H54 (cell line): ENCODE measurements at regions not wholly inside any gene's neighbourhood (a gene's known extent, or its start where the extent isn't known, plus 50 kb on each side); places are given as distances from the start of the nearest gene placed in this dataset.

Source experiments
- DNase-seq: peaks from one replicate; pipeline ENCODE4 v3.0.0; 2011; ENCODE audit warnings: low spot score, mixed read lengths; ENCODE audit not compliant: insufficient read length
- FAIRE-seq: peaks from 3 replicates; lab custom pipeline; 2011; peaks lifted over from hg19 to GRCh38; lab: Jason Lieb, UNC
- POLR2A ChIP-seq: IDR thresholded peaks from 2 replicates; pipeline ENCODE4 v1.6.1; 2011; ENCODE audit warnings: low read depth, mild to moderate bottlenecking, low read length

DNA sequence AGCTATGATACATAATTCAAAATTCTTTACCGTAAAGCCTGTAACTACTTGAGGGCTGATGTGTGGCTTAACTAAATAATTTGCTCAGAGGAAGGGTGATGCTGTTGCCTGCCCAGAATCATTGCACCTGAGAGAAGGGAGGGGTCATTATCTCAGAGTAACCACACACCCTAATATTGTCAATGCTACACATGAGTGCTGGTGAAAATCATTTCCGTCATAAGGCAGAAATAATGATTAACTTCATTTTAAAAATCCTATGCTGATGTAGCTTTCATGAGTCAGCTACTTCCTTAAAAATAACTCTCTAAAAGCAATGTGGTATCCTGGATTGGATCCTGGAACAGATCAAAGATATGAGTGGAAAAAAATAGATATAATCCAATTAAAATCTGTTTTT is 146.4 kb upstream of the FAM83B start:
- no peak for TF ChIP-seq POLR2A
- FAIRE-seq (no peak), DNase-seq (no peak)

GRCh38 chr6:54702772-54703171 is 143.8 kb upstream of the FAM83B start:
- TF ChIP-seq POLR2A = no peak
- DNase-seq (no peak), FAIRE-seq (no peak)

DNA sequence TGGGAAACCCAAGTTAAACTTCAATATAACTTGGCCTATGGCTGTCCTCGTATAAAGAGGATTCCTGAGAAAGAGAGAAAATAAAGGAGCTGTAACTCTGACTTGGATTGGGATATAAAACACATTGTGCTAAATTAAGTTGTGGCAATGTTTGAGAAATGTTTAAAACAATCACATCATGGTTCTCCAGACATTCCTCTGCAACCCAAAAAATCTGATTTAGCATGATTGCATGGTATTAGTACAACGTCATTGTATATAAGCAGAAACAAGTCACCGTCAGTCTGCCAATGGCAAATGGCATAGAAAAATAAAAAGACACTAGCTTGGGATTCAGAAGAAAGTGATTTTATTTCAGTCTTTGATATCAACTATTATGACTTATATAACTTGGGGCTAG is 140.2 kb upstream of the FAM83B start:
- no peak for TF ChIP-seq POLR2A
- DNase-seq = no peak
- FAIRE-seq = no peak

- no peak for FAIRE-seq
- TF ChIP-seq POLR2A = no peak
- DNase-seq = no peak
Measured at GRCh38 chr6:54706844-54707605, 139.5 kb upstream of the FAM83B start.

DNA sequence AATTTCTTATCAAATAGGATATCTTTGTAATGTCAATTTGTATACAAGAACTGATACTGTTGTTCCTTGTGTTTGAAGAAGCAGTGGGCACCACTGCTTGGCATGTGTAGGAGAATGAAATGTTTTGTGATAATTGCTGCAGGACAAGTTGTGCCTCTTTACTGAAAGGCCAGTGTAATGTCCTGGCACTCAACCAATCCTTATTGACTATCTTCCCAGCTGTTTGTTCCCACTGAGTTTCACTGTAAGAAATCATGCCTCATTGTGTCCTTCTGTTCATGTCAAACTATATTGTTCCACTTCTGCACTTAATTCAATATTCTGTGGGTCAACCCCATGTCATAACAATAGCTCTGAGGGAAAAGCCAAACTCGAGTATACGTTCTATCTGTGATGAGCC is 136.1 kb upstream of the FAM83B start:
- peak; percentile 11 for FAIRE-seq
- DNase-seq = no peak
- TF ChIP-seq POLR2A = no peak

DNA sequence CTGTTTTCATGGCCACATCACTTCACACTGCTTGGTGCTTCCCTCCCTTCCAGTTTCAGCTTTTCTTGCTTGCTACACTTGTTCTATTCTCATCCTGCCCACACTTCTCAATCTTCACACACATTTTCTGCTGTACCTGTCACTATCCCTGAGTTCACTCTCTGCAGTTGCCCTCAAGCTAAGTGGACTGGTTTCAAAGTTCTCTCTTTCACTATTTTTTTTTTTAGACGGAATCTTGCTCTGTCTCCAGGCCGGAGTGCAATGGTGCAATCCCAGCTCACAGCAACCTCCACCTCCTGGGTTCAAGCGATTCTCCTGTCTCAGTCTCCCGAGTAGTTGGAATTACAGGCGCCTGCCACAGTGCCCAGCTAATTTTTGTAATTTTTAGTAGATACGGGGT is 130.6 kb upstream of the FAM83B start:
- no peak for FAIRE-seq
- TF ChIP-seq POLR2A = no peak
- DNase-seq = no peak

- no peak for DNase-seq
- no peak for FAIRE-seq
- no peak for TF ChIP-seq POLR2A
Measured at GRCh38 chr6:54716877-54717276, 129.7 kb upstream of the FAM83B start.

- FAIRE-seq = peak; percentile 95
- DNase-seq = peak; percentile 5
- TF ChIP-seq POLR2A = no peak
Measured at GRCh38 chr6:54717849-54718455, 128.6 kb upstream of the FAM83B start.

DNA sequence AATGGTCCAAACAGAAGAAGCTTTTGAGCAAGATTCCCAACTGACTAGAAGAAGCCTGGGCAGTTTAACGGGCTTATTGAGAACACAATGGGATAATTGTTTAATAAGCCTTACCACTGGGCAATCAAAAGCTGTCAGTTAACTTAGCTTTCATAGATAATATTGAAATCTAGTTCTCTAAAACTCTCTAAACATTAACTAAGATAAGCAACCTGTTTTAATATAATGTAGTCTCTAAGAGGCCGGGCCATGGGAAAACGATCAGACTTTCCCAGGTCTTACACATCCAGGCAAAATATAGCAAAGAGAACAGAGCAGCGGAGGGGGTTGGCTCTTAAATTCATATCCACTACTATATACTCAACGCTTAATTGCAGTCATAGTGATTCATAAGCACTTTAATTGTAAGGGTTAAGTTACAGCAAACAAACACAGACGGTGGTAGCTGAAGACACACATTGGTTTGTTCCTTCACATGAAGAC is 128.0 kb upstream of the FAM83B start:
- no peak for TF ChIP-seq POLR2A
- DNase-seq (no peak), FAIRE-seq (no peak)

GRCh38 chr6:54719131-54719530 is 127.4 kb upstream of the FAM83B start:
- no peak for TF ChIP-seq POLR2A
- DNase-seq (no peak), FAIRE-seq (no peak)

- DNase-seq = no peak
- no peak for TF ChIP-seq POLR2A
- no peak for FAIRE-seq
Measured at GRCh38 chr6:54719633-54720032, 126.9 kb upstream of the FAM83B start.

DNA sequence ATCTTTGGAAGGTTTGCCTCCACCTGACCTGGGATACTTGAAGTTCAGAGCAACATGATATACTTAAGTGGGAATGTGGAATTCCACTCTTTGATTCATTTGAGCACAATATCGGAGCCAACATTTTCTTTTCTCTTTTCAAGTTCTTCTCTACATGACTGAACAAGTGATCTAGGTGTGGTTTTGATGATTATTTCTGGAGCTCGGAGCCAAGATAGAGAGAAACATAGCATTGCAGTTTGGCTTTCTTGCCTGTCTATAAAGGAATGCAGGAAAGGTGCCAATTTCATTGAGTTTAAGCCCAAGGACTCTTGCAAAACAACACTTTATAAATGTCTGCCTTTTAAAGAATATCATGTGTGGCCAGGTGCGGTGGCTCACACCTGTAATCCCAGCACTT is 124.2 kb upstream of the FAM83B start:
- no peak for FAIRE-seq
- DNase-seq = no peak
- TF ChIP-seq POLR2A = no peak

DNA sequence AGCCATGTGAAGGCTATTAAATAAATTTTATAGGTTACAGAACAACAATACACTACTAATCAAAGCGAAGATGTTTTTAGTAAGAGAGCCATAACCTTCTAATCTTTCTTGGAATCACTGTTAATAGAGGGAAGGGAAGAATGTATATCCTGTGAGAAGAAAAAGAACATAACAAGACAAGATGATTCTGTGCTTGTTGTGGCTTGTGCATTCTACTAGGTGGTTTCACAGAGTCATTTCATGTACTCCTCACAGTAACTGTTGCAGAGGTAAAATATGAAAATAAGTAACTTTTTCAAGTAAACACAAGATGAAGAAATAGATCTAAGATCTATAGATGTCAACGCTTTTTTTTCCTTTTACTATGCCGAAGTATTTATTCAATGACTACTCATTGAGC is 116.9 kb upstream of the FAM83B start:
- FAIRE-seq = no peak
- TF ChIP-seq POLR2A = no peak
- no peak for DNase-seq

- TF ChIP-seq POLR2A = no peak
- DNase-seq = no peak
- FAIRE-seq = no peak
Measured at GRCh38 chr6:54730767-54731630, 115.6 kb upstream of the FAM83B start.
